Left lung (tissue), 4 donors: ENCODE measurements at regions not wholly inside any gene's neighbourhood (a gene's known extent, or its start where the extent isn't known, plus 50 kb on each side); places are given as distances from the start of the nearest gene placed in this dataset.

Experiments used
- ATAC-seq: fragments of 200-7000 bp; cut with Tn5 transposase; one replicate; pipeline ENCODE4 v1.9.1; 2020; ENCODE audit warnings: moderate library complexity
- DNase-seq, 4 donors: peaks; one replicate each; pipeline ENCODE4 v3.0.0-alpha.2; 2013 to 2020
- H3K27ac ChIP-seq, 2 donors: fragments of 200-600 bp; sonication (generic) in 1 of 2; one replicate each; pipeline versions ENCODE4 v1.5.0 to v1.8.0; 2020 to 2021
- H3K27me3 ChIP-seq, 2 donors: fragments of 200-600 bp; sonication (generic) in 1 of 2; one replicate each; pipeline versions ENCODE4 v1.5.0 to v1.8.0; 2020 to 2021
- H3K36me3 ChIP-seq, 2 donors: fragments of 200-600 bp; sonication (generic) in 1 of 2; one replicate each; pipeline versions ENCODE4 v1.5.0 to v1.8.0; 2020 to 2021
- H3K4me1 ChIP-seq, 2 donors: fragments of 200-600 bp; one replicate each; pipeline ENCODE4 v1.8.0; 2021
- H3K4me3 ChIP-seq, 2 donors: fragments of 200-600 bp; sonication (generic) in 1 of 2; one replicate each; pipeline versions ENCODE4 v1.5.0 to v1.8.0; 2020 to 2021; ENCODE audit warnings: mild to moderate bottlenecking in 1 of 2
- H3K9me3 ChIP-seq, 2 donors: fragments of 200-600 bp; sonication (generic) in 1 of 2; one replicate each; pipeline versions ENCODE4 v1.5.0 to v1.8.0; 2020 to 2021
- intact Hi-C, 2 donors: fragments of 100-400 bp; cut with DNase I; formaldehyde crosslinking; loops; one replicate each; pipeline versions ENCODE4 v1.11.2 to v1.14.2; 2022
- TF ChIP-seq, protein P1 (sequence below), 2 donors: fragments of 200-600 bp; sonication (generic) in 1 of 2; IDR thresholded peaks; one replicate each; pipeline versions ENCODE4 v1.5.0 to v1.8.0; 2021; ENCODE audit warnings: antibody characterized with exemption in 2 of 2
- donor health status: DM: no; HTN: yes; CAD: no.
- donor health status: DM: no; HTN: no; CAD: no.

GRCh38 chr4:18815779-18816173 lies 794.2 kb upstream of the LCORL start:
- TF ChIP-seq, protein P1, sequence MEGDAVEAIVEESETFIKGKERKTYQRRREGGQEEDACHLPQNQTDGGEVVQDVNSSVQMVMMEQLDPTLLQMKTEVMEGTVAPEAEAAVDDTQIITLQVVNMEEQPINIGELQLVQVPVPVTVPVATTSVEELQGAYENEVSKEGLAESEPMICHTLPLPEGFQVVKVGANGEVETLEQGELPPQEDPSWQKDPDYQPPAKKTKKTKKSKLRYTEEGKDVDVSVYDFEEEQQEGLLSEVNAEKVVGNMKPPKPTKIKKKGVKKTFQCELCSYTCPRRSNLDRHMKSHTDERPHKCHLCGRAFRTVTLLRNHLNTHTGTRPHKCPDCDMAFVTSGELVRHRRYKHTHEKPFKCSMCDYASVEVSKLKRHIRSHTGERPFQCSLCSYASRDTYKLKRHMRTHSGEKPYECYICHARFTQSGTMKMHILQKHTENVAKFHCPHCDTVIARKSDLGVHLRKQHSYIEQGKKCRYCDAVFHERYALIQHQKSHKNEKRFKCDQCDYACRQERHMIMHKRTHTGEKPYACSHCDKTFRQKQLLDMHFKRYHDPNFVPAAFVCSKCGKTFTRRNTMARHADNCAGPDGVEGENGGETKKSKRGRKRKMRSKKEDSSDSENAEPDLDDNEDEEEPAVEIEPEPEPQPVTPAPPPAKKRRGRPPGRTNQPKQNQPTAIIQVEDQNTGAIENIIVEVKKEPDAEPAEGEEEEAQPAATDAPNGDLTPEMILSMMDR (IDR thresholded peaks at IDR 0.05): no peak
- Histone ChIP-seq H3K4me1 (no peaks in the 10 kb centered on the region), H3K9me3 (no peaks in the 10 kb centered on the region), H3K27ac (no peak overlapping the region), H3K27me3 (no peaks in the 10 kb centered on the region), H3K36me3 (no peaks in the 10 kb centered on the region), H3K4me3 (no peak overlapping the region)
- ATAC-seq: no peak
- no peak for DNase-seq
- intact Hi-C loops: no loop called here

DNA sequence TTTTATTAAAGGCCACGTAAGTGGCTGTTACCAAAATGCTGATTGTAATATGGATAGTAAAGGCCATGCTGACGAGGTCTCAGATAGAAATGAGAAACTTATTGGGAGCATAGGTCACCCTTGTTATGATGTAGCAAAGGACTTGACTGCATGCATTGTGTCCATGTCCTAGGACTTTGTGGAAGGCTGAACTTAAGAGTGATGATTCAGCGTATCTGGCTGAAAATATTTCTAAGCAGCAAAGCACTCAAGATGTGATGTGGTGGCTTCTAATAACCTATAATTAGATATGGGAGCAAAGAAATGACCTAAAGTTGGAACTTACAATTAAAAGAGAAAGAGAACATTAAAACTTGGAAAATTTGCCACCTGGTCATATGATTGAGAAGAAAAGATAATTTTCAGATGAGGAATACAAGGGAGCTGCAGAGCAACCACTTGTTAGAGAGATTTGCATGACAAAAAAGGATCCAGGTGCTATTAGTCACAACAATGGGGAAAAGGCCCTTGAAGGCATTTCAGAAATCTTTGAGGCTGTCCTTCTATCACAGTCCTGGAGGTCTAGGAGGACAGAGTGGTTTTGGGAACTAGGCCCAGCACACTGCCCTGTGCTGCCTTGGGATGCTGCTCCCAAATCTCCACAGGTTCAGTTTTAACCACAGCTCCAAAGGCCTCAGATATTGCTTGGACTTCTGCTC lies 793.7 kb upstream of the LCORL start:
- TF ChIP-seq, protein P1 (IDR thresholded peaks at IDR 0.05): no peak
- Histone ChIP-seq H3K4me3 (no peak overlapping the region), H3K27ac (no peak overlapping the region), H3K36me3 (no peaks in the 10 kb centered on the region), H3K4me1 (no peaks in the 10 kb centered on the region), H3K9me3 (no peaks in the 10 kb centered on the region), H3K27me3 (no peaks in the 10 kb centered on the region)
- intact Hi-C loops: no loop called here
- DNase-seq (no peak), ATAC-seq (no peak)

DNA sequence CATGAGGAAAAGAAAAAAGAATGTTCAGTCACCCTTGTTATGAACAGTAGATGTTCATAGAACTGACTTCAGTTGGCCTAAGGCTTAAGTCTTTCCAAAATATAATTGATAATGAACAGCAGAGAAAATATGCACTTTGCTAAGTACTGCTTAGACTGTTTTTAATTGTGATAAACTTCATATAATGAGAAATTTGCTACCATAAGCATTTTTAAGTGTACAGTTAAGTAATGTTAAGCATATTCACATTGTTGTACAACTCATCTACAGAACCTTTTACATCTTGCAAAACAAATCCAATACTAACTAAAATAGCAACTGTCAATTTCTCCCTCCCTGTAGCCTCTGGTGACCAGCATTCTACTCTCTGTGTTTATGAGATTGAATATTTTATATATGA lies 792.2 kb upstream of the LCORL start:
- TF ChIP-seq, protein P1 (IDR thresholded peaks at IDR 0.05): no peak
- H3K4me1 ChIP-seq: no peaks in the 10 kb centered on the region
- intact Hi-C loops: no loop called here
- H3K36me3 ChIP-seq: no peaks in the 10 kb centered on the region
- ATAC-seq: no peak
- H3K27me3 ChIP-seq: no peaks in the 10 kb centered on the region
- no peak overlapping the region for H3K27ac ChIP-seq
- DNase-seq: no peak
- H3K9me3 ChIP-seq: no peaks in the 10 kb centered on the region
- H3K4me3 ChIP-seq: no peak overlapping the region

GRCh38 chr4:18813055-18813454 lies 791.5 kb upstream of the LCORL start:
- H3K36me3 ChIP-seq: no peaks in the 10 kb centered on the region
- no peak for ATAC-seq
- intact Hi-C loops: no loop called here
- no peak overlapping the region for H3K4me3 ChIP-seq
- TF ChIP-seq, protein P1 (IDR thresholded peaks at IDR 0.05): no peak
- DNase-seq: no peak
- no peaks in the 10 kb centered on the region for H3K27me3 ChIP-seq
- H3K4me1 ChIP-seq: no peaks in the 10 kb centered on the region
- no peaks in the 10 kb centered on the region for H3K9me3 ChIP-seq
- no peak overlapping the region for H3K27ac ChIP-seq

DNA sequence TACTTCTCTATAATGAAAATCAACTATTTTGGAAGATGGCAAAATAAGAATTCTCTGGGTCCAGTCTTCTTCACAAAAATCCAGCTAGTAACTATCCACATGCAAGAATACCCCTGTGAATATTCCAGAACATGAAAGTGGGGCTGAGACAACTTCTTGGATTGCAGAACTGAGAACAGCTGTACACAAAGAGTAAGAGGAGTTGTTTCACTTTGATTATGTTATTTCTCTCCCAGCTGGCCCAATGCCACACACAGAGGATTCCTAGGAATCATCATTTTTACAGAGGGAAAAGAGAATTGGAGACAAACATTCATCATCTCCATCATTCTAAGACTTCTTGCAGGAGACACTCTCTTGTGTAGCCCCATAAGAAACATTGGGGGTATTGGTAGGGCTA lies 782.2 kb upstream of the LCORL start:
- H3K36me3 ChIP-seq: no peaks in the 10 kb centered on the region
- DNase-seq: peak in 1 of 4 donors; percentile 10
- TF ChIP-seq, protein P1 (IDR thresholded peaks at IDR 0.05): no peak
- no peaks in the 10 kb centered on the region for H3K4me1 ChIP-seq
- H3K9me3 ChIP-seq: no peaks in the 10 kb centered on the region
- intact Hi-C loops: no loop called here
- no peak for ATAC-seq
- H3K27ac ChIP-seq: no peak overlapping the region
- no peaks in the 10 kb centered on the region for H3K27me3 ChIP-seq
- H3K4me3 ChIP-seq: no peak overlapping the region
